IMR-90 (cell line): ENCODE measurements at regions not wholly inside any gene's neighbourhood (a gene's known extent, or its start where the extent isn't known, plus 50 kb on each side); places are given as distances from the start of the nearest gene placed in this dataset.
A peak's percentile ranks its signal among the peaks of the same experiment; 100 is the strongest.

ENCODE experiments used
- ATAC-seq: fragments of 200-7000 bp; cut with Tn5 transposase; 2 replicates; pipeline ENCODE4 v1.9.1; 2020; ENCODE audit warnings: low read depth, mild to moderate bottlenecking, moderate library complexity
- BruUV-seq: library from RNA; stranded (reverse); fragments of 400-500 nt; replicated peaks from 2 replicates; lab custom pipeline; 2021; lab: Mats Ljungman, UMichigan
- CTCF ChIA-PET: fragments of 300-600 bp; formaldehyde crosslinking; extraction: SDS; loops from one replicate; lab custom pipeline; 2021; ENCODE audit warnings: antibody characterized with exemption; lab: Yijun Ruan, JAX
- POLR2A ChIA-PET: fragments of 300-600 bp; sonication (Branson Sonifier 250); formaldehyde crosslinking; loops from one replicate; lab custom pipeline; 2022; ENCODE audit warnings: antibody characterized with exemption; ENCODE audit not compliant: unreplicated experiment; lab: Charles Lee
- DNase-seq: peaks from one replicate; pipeline ENCODE4 v3.0.0; 2013
- H2AFZ ChIP-seq: replicated peaks from 2 replicates; pipeline ENCODE3; 2013; ENCODE audit warnings: low read length, mild to moderate bottlenecking; ENCODE audit not compliant: poor library complexity
- H2AK5ac ChIP-seq: 2 replicates; pipeline ENCODE4 v1.6.1; 2013; ENCODE audit warnings: low read depth, low read length, inconsistent platforms
- H2AK9ac ChIP-seq: replicated peaks from 2 replicates; pipeline ENCODE3; 2013; ENCODE audit warnings: mild to moderate bottlenecking, low read depth, low read length, moderate library complexity; ENCODE audit not compliant: poor library complexity
- H2BK120ac ChIP-seq: 2 replicates; pipeline ENCODE4 v1.6.1; 2013; ENCODE audit warnings: low read depth, low read length, inconsistent platforms
- H2BK15ac ChIP-seq: 3 replicates; pipeline ENCODE4 v1.6.1; 2013; ENCODE audit warnings: low read depth, low read length, inconsistent platforms
- H2BK20ac ChIP-seq: 2 replicates; pipeline ENCODE4 v1.6.1; 2013; ENCODE audit warnings: low read depth, mild to moderate bottlenecking, inconsistent platforms, low read length, moderate library complexity
- H2BK5ac ChIP-seq: 2 replicates; pipeline ENCODE4 v1.6.1; 2013; ENCODE audit warnings: mild to moderate bottlenecking, low read depth, low read length, inconsistent platforms; ENCODE audit not compliant: poor library complexity, severe bottlenecking
- H3K14ac ChIP-seq: replicated peaks from 2 replicates; pipeline ENCODE4 v1.6.1; 2013; ENCODE audit warnings: low read depth, low read length, inconsistent platforms
- H3K18ac ChIP-seq: 2 replicates; pipeline ENCODE4 v1.6.1; 2013; ENCODE audit warnings: low read depth, low read length, control low read depth
- H3K23ac ChIP-seq: 2 replicates; pipeline ENCODE4 v1.6.1; 2013; ENCODE audit warnings: low read depth, low read length, inconsistent platforms
- H3K27ac ChIP-seq: 2 replicates; pipeline ENCODE4 v1.5.1; 2013; ENCODE audit warnings: mild to moderate bottlenecking, control low read depth, low read length; ENCODE audit not compliant: insufficient read depth
- H3K27me3 ChIP-seq: 2 replicates; pipeline ENCODE4 v1.6.1; 2013; ENCODE audit warnings: low read length; ENCODE audit not compliant: control insufficient read depth, insufficient read depth
- H3K36me3 ChIP-seq: 2 replicates; pipeline ENCODE4 v1.6.1; 2013; ENCODE audit warnings: low read length, mixed read lengths; ENCODE audit not compliant: control insufficient read depth, insufficient read depth
- H3K4ac ChIP-seq: 2 replicates; pipeline ENCODE4 v1.6.1; 2013; ENCODE audit warnings: low read depth, low read length, inconsistent platforms
- H3K4me1 ChIP-seq: 2 replicates; pipeline ENCODE4 v1.6.1; 2013; ENCODE audit warnings: low read length, mixed read lengths; ENCODE audit not compliant: control insufficient read depth, insufficient read depth
- H3K4me2 ChIP-seq: 2 replicates; pipeline ENCODE4 v1.6.1; 2013; ENCODE audit warnings: low read depth, mild to moderate bottlenecking, control low read depth, low read length, moderate library complexity
- H3K4me3 ChIP-seq: 2 replicates; pipeline ENCODE4 v1.5.1; 2013; ENCODE audit warnings: low read depth, mild to moderate bottlenecking, control low read depth, low read length, moderate library complexity; ENCODE audit not compliant: insufficient read depth
- H3K56ac ChIP-seq: 2 replicates; pipeline ENCODE4 v1.6.1; 2013; ENCODE audit warnings: low read length, inconsistent platforms; ENCODE audit not compliant: insufficient read depth; ENCODE audit errors: extremely low read depth
- H3K79me1 ChIP-seq, 2 experiments: 2 replicates each; pipeline ENCODE4 v1.6.1; 2013; ENCODE audit warnings: low read length in 2 of 2, inconsistent platforms in 1 of 2, low read depth in 1 of 2
- H3K9ac ChIP-seq: 2 replicates; pipeline ENCODE4 v1.6.1; 2013; ENCODE audit warnings: low read depth, low read length, control low read depth
- H3K9me1 ChIP-seq: 2 replicates; pipeline ENCODE4 v1.6.1; 2013; ENCODE audit warnings: low read length, inconsistent platforms; ENCODE audit not compliant: insufficient read depth
- H3K9me3 ChIP-seq: 2 replicates; pipeline ENCODE4 v1.6.1; 2013; ENCODE audit warnings: low read length; ENCODE audit not compliant: control insufficient read depth, insufficient read depth
- H4K20me1 ChIP-seq: 2 replicates; pipeline ENCODE4 v1.6.1; 2013; ENCODE audit warnings: low read length, inconsistent platforms; ENCODE audit not compliant: insufficient read depth
- H4K5ac ChIP-seq: 2 replicates; pipeline ENCODE4 v1.6.1; 2013; ENCODE audit warnings: mild to moderate bottlenecking, low read depth, low read length, control low read depth
- H4K8ac ChIP-seq, 2 experiments: 2 replicates each; pipeline ENCODE4 v1.6.1; 2013; ENCODE audit warnings: low read depth in 2 of 2, low read length in 2 of 2, control low read depth in 1 of 2, inconsistent platforms in 1 of 2
- H4K91ac ChIP-seq: 2 replicates; pipeline ENCODE4 v1.6.1; 2013; ENCODE audit warnings: low read depth, low read length, inconsistent platforms; ENCODE audit not compliant: insufficient read depth
- BHLHE40 ChIP-seq: fragments of 150-350 bp; IDR thresholded peaks from 2 replicates; pipeline ENCODE4 v1.6.1; 2016; ENCODE audit warnings: mild to moderate bottlenecking, low read depth, low read length
- CEBPB ChIP-seq: IDR thresholded peaks from 2 replicates; pipeline ENCODE4 v1.6.1; 2012; ENCODE audit warnings: low read depth, low read length, improper control_type of control experiment
- CTCF ChIP-seq: conservative IDR thresholded peaks from 2 replicates; pipeline ENCODE4 v1.5.1; 2012; ENCODE audit warnings: mild to moderate bottlenecking, low read depth, low read length, improper control_type of control experiment
- ELK1 ChIP-seq: fragments of 150-350 bp; IDR thresholded peaks from 2 replicates; pipeline ENCODE4 v1.6.1; 2016; ENCODE audit warnings: low read depth, mild to moderate bottlenecking, low read length, moderate library complexity, borderline replicate concordance
- FOS ChIP-seq: fragments of 150-350 bp; IDR thresholded peaks from 2 replicates; pipeline ENCODE4 v1.6.1; 2016; ENCODE audit warnings: low read depth, low read length
- MAFK ChIP-seq: IDR thresholded peaks from 2 replicates; pipeline ENCODE4 v1.6.1; 2012; ENCODE audit warnings: low read depth, low read length, improper control_type of control experiment
- MAZ ChIP-seq: IDR thresholded peaks from 2 replicates; pipeline ENCODE4 v1.6.1; 2012; ENCODE audit warnings: low read depth, mild to moderate bottlenecking, low read length, improper control_type of control experiment, moderate library complexity, borderline replicate concordance
- MXI1 ChIP-seq: IDR thresholded peaks from 2 replicates; pipeline ENCODE4 v1.6.1; 2012; ENCODE audit warnings: low read depth, mild to moderate bottlenecking, low read length, moderate library complexity, borderline replicate concordance
- NFE2L2 ChIP-seq: fragments of 150-350 bp; IDR thresholded peaks from 2 replicates; pipeline ENCODE4 v1.6.1; 2016; ENCODE audit warnings: low read depth, mild to moderate bottlenecking, low read length
- POLR2A ChIP-seq: IDR thresholded peaks from 2 replicates; pipeline ENCODE4 v1.6.1; 2012; ENCODE audit warnings: mild to moderate bottlenecking, low read depth, low read length
- RAD21 ChIP-seq: IDR thresholded peaks from 2 replicates; pipeline ENCODE4 v1.6.1; 2012; ENCODE audit warnings: low read length, improper control_type of control experiment
- RCOR1 ChIP-seq: IDR thresholded peaks from 2 replicates; pipeline ENCODE4 v1.6.1; 2012; ENCODE audit warnings: mild to moderate bottlenecking, low read length, improper control_type of control experiment; ENCODE audit not compliant: insufficient replicate concordance
- RFX5 ChIP-seq: IDR thresholded peaks from 2 replicates; pipeline ENCODE4 v1.8.0; 2012; ENCODE audit warnings: low read depth, mild to moderate bottlenecking, low read length, moderate library complexity
- SMC3 ChIP-seq: fragments of 150-350 bp; IDR thresholded peaks from 2 replicates; pipeline ENCODE4 v1.6.1; 2016; ENCODE audit warnings: low read depth, mild to moderate bottlenecking, antibody characterized with exemption, low read length, moderate library complexity
- USF2 ChIP-seq: fragments of 150-350 bp; IDR thresholded peaks from 2 replicates; pipeline ENCODE4 v1.6.1; 2017; ENCODE audit warnings: mild to moderate bottlenecking, antibody characterized with exemption, low read length, low read depth
- dilution Hi-C: fragments of 300-500 bp; cut with HindIII; formaldehyde crosslinking; loops from one replicate; pipeline ENCODE4 v1.14.3; 2018; ENCODE audit warnings: low sequenced_read_pairs; ENCODE audit not compliant: unreplicated experiment
- in situ Hi-C: fragments of 300-500 bp; cut with MboI; formaldehyde crosslinking; loops from 3 replicates; pipeline ENCODE4 v1.14.3; 2019; ENCODE audit warnings: low sequenced_read_pairs, inconsistent platforms, mixed read lengths
- intact Hi-C: fragments of 100-400 bp; cut with micrococcal nuclease; formaldehyde crosslinking; loops from 2 replicates; pipeline ENCODE4 v1.10.0; 2022

- Histone ChIP-seq H3K4me3 (no peak overlapping the region), H4K5ac (no peak overlapping the region), H2AFZ (no peak overlapping the region), H3K56ac (no peak overlapping the region), H3K79me1 (no peaks in the 10 kb centered on the region), H3K4me2 (no peak overlapping the region), H4K8ac (no peak overlapping the region), H3K9ac (no peak overlapping the region), H3K14ac (no peak overlapping the region), H2AK5ac (no peak overlapping the region), H3K23ac (no peak overlapping the region), H2BK120ac (no peak overlapping the region), H3K27me3 (no peaks in the 10 kb centered on the region), H3K18ac (no peak overlapping the region), H3K9me3 (no peaks in the 10 kb centered on the region), H2BK15ac (no peak overlapping the region), H4K91ac (no peak overlapping the region), H3K36me3 (no peaks in the 10 kb centered on the region), H3K4ac (no peak overlapping the region), H4K20me1 (no peaks in the 10 kb centered on the region), H3K4me1 (no peaks in the 10 kb centered on the region), H3K9me1 (no peaks in the 10 kb centered on the region), H2BK5ac (no peak overlapping the region), H2AK9ac (no peak overlapping the region), H2BK20ac (no peak overlapping the region), H3K27ac (no peak overlapping the region)
- DNase-seq (peak; percentile 13), ATAC-seq (no peak)
- in situ Hi-C loops, result no loop called here
- dilution Hi-C loops, result no loop called here
- CTCF ChIA-PET, result no interaction called here
- POLR2A ChIA-PET, result no interaction called here
- intact Hi-C loops, result no loop called here
- TF ChIP-seq USF2 (no peak), CEBPB (no peak), POLR2A (no peak), ELK1 (no peak), RFX5 (no peak), NFE2L2 (no peak), RCOR1 (no peak), BHLHE40 (no peak), MAZ (no peak), SMC3 (no peak), MAFK (no peak), CTCF (no peak), RAD21 (no peak), FOS (no peak), MXI1 (no peak)
- no TSS peak for BruUV-seq
These were observed 642.3 kb downstream of the TBC1D4 start for GRCh38 chr13:74839656-74840055.
